ENCODE measurements at regions not wholly inside any gene's neighbourhood (a gene's known extent, or its start where the extent isn't known, plus 50 kb on each side); places are given as distances from the start of the nearest gene placed in this dataset.
A peak's percentile ranks its signal among the peaks of the same experiment; 100 is the strongest.
"Not testable (repeated sequence)": the region's sequence is repeated elsewhere in the genome, so short reads cannot be mapped to it uniquely, and the experiment has no call there.

DNA sequence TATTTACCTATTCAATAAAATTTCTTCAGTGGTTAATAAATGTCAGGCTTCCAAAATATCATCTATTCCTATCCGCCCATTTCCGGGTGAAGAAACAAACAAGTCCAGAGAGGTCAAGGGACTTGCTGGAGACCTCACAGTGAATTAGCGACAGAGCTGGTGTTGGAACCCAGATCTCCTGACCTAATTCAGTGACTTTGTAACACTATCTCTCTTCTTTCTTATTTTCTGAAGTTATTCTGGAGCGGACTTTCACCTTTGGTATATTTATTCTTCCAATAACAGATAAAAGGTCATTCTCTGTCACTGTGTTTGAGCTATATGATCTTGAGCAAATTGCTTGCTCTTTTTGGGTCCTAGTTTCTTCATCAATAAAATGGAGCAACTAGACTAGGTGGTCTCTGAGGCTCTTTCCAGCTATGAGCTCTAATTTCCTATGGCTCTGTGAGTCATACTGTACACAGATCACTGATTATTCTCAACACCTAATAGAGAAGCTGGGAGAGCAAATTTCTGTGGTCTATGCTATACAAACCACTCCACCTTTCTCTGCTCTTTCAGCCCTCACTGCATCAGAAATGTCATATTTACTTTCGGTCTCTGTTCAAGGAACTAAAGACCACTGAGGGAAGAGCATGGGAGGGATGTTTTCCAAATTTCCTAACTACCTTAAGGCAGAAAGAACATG is 113.2 kb upstream of the IGSF1 start:
- Mint-ChIP-seq H3K9me3 (ENCODE audit: unreplicated experiment) (no peaks in the 10 kb centered on the region), H3K4me1 (ENCODE audit: unreplicated experiment) (no peaks in the 10 kb centered on the region), H3K4me3 (ENCODE audit: unreplicated experiment) (no peak overlapping the region), H3K27me3 (ENCODE audit: unreplicated experiment) (no peaks in the 10 kb centered on the region), H3K27ac (ENCODE audit: unreplicated experiment) (no peak overlapping the region), H3K36me3 (ENCODE audit: low read depth, unreplicated experiment) (no peaks in the 10 kb centered on the region)
- no peak for DNase-seq (ENCODE audit: low spot score)
- TF ChIP-seq, protein P1, sequence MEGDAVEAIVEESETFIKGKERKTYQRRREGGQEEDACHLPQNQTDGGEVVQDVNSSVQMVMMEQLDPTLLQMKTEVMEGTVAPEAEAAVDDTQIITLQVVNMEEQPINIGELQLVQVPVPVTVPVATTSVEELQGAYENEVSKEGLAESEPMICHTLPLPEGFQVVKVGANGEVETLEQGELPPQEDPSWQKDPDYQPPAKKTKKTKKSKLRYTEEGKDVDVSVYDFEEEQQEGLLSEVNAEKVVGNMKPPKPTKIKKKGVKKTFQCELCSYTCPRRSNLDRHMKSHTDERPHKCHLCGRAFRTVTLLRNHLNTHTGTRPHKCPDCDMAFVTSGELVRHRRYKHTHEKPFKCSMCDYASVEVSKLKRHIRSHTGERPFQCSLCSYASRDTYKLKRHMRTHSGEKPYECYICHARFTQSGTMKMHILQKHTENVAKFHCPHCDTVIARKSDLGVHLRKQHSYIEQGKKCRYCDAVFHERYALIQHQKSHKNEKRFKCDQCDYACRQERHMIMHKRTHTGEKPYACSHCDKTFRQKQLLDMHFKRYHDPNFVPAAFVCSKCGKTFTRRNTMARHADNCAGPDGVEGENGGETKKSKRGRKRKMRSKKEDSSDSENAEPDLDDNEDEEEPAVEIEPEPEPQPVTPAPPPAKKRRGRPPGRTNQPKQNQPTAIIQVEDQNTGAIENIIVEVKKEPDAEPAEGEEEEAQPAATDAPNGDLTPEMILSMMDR (IDR thresholded peaks at IDR 0.05; ENCODE audit: unreplicated experiment) = no peak

DNA sequence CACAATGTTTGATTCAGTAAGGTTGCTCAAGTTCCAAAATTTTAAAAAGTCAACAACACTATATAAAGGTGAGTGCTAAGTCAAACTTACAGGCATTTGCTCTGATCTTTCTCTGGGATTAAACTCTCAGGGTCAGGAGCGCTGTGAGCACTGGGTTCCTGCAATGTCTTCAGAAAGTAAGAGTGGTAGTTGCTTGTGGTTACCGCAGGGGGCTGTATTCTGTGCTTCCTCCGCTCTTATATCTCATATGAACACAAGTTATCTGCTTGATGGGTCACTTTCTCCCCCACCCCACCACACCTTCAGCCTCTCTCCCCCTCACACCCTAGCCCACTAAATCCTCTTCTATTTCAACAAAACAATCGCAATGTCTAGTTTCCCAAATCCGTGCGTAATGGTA is 116.4 kb upstream of the IGSF1 start:
- Mint-ChIP-seq H3K27me3 (ENCODE audit: unreplicated experiment) (no peaks in the 10 kb centered on the region), H3K4me3 (ENCODE audit: unreplicated experiment) (no peak overlapping the region), H3K4me1 (ENCODE audit: unreplicated experiment) (no peaks in the 10 kb centered on the region), H3K27ac (ENCODE audit: unreplicated experiment) (no peak overlapping the region), H3K9me3 (ENCODE audit: unreplicated experiment) (no peaks in the 10 kb centered on the region), H3K36me3 (ENCODE audit: low read depth, unreplicated experiment) (no peaks in the 10 kb centered on the region)
- no peak for DNase-seq (ENCODE audit: low spot score)
- TF ChIP-seq, protein P1 (IDR thresholded peaks at IDR 0.05; ENCODE audit: unreplicated experiment) = peak; percentile 22

DNA sequence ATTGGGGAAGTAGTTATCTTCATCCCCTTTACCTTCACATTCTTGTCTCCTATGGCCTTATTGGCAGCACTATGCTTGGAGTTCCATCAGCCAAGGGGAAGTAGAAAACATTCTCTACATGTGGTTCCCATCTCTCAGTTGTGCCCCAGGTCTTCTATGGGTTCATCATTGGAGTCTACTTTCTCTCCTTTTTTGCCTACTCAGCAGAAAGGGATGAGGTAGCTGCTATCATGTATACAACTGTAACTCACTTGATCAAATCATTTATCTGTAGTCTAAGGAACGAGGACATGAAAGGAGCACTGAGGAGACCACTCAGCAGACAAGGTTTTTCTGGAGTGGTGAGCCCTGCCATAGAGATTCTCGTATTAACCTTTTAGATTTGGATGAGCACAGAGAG is 119.0 kb upstream of the OR13H1 start:
- no peak for DNase-seq (ENCODE audit: low spot score)
- Mint-ChIP-seq H3K9me3 (ENCODE audit: unreplicated experiment) (no peaks in the 10 kb centered on the region), H3K27ac (ENCODE audit: unreplicated experiment) (no peak overlapping the region), H3K4me3 (ENCODE audit: unreplicated experiment) (no peak overlapping the region), H3K27me3 (ENCODE audit: unreplicated experiment) (no peaks in the 10 kb centered on the region), H3K36me3 (ENCODE audit: low read depth, unreplicated experiment) (no peaks in the 10 kb centered on the region), H3K4me1 (ENCODE audit: unreplicated experiment) (peaks cover 3% of the 10 kb centered on the region)
- TF ChIP-seq, protein P1 (IDR thresholded peaks at IDR 0.05; ENCODE audit: unreplicated experiment) = no peak

DNA sequence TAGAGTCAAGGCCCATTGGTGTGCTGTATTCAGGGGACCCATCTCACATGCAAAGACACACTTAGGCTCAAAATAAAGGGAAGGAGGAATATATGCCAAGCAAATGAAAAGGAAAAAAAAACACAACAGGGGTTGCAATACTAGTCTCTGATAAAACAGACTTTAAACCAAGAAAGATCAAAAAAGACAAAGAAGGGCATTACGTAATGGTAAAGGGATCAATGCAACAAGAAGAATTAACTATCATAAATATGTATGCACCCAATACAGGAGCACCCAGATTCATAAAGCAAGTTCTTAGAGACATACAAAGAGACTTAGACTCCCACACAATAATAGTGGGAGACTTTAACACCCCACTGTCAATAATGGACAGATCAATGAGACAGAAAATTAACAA is 113.4 kb upstream of the OR13H1 start:
- H3K27ac Mint-ChIP-seq (ENCODE audit: unreplicated experiment); H3K27me3 Mint-ChIP-seq (ENCODE audit: unreplicated experiment); H3K9me3 Mint-ChIP-seq (ENCODE audit: unreplicated experiment); H3K4me1 Mint-ChIP-seq (ENCODE audit: unreplicated experiment); H3K4me3 Mint-ChIP-seq (ENCODE audit: unreplicated experiment); H3K36me3 Mint-ChIP-seq (ENCODE audit: low read depth, unreplicated experiment); DNase-seq (ENCODE audit: low spot score): not testable (repeated sequence)

DNA sequence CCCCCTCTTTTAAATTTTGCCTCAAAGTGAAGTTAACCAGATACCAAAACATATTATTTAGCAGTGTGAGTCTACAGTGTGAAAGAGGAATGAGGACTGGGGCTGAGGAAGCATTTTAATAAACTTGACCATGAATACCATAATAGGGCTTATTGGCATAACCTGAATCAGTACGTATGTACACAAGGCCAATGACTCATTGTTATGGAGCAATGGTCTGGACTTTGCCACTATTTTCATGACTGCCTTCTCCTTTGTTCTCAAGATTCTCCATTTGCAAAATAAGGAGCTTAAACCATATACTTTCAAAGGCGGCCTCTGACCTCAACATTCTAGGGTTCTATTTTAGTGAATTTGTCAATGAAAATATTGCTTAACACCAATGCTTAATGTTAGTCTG is 102.8 kb upstream of the OR13H1 start:
- DNase-seq (ENCODE audit: low spot score) = no peak
- TF ChIP-seq, protein P1 (IDR thresholded peaks at IDR 0.05; ENCODE audit: unreplicated experiment) = no peak
- no peaks in the 10 kb centered on the region for H3K27me3 Mint-ChIP-seq (ENCODE audit: unreplicated experiment)
- no peak overlapping the region for H3K4me3 Mint-ChIP-seq (ENCODE audit: unreplicated experiment)
- H3K4me1 Mint-ChIP-seq (ENCODE audit: unreplicated experiment) = no peaks in the 10 kb centered on the region
- no peak overlapping the region for H3K27ac Mint-ChIP-seq (ENCODE audit: unreplicated experiment)
- no peaks in the 10 kb centered on the region for H3K36me3 Mint-ChIP-seq (ENCODE audit: low read depth, unreplicated experiment)
- H3K9me3 Mint-ChIP-seq (ENCODE audit: unreplicated experiment) = no peaks in the 10 kb centered on the region
